Endothelial cell (in vitro differentiated cells): ENCODE measurements at regions not wholly inside any gene's neighbourhood (a gene's known extent, or its start where the extent isn't known, plus 50 kb on each side); places are given as distances from the start of the nearest gene placed in this dataset.

ENCODE experiments used
- DNase-seq: peaks from one replicate; pipeline ENCODE4 v3.0.0; 2021; ENCODE audit warnings: low spot score
- H3K27ac Mint-ChIP-seq: one replicate; pipeline ENCODE4 v1.8.0; 2021; ENCODE audit warnings: mixed read lengths, inconsistent platforms; ENCODE audit not compliant: unreplicated experiment
- H3K27me3 Mint-ChIP-seq: one replicate; pipeline ENCODE4 v1.8.0; 2021; ENCODE audit warnings: mild to moderate bottlenecking, moderate library complexity, mixed read lengths, inconsistent platforms; ENCODE audit not compliant: unreplicated experiment
- H3K36me3 Mint-ChIP-seq: one replicate; pipeline ENCODE4 v1.8.0; 2021; ENCODE audit warnings: mild to moderate bottlenecking, low read depth, mixed read lengths, inconsistent platforms; ENCODE audit not compliant: unreplicated experiment
- H3K4me1 Mint-ChIP-seq: one replicate; pipeline ENCODE4 v1.8.0; 2021; ENCODE audit warnings: mild to moderate bottlenecking, mixed read lengths, inconsistent platforms; ENCODE audit not compliant: unreplicated experiment
- H3K4me3 Mint-ChIP-seq: one replicate; pipeline ENCODE4 v1.8.0; 2021; ENCODE audit warnings: mild to moderate bottlenecking, mixed read lengths, inconsistent platforms; ENCODE audit not compliant: unreplicated experiment
- H3K9me3 Mint-ChIP-seq: one replicate; pipeline ENCODE4 v1.8.0; 2021; ENCODE audit warnings: mixed read lengths, inconsistent platforms; ENCODE audit not compliant: unreplicated experiment
- TF ChIP-seq, protein P1 (sequence below): fragments of 200-600 bp; sonication (generic); IDR thresholded peaks from one replicate; pipeline ENCODE4 v1.5.0; 2021; ENCODE audit warnings: antibody characterized with exemption; ENCODE audit not compliant: unreplicated experiment

GRCh38 chr11:134845474-134846327, 433.7 kb upstream of the B3GAT1 start:
- H3K9me3 Mint-ChIP-seq: no peaks in the 10 kb centered on the region
- no peaks in the 10 kb centered on the region for H3K4me1 Mint-ChIP-seq
- no peak overlapping the region for H3K4me3 Mint-ChIP-seq
- peaks cover 6% of the 10 kb centered on the region for H3K27me3 Mint-ChIP-seq
- no peaks in the 10 kb centered on the region for H3K36me3 Mint-ChIP-seq
- TF ChIP-seq, protein P1, sequence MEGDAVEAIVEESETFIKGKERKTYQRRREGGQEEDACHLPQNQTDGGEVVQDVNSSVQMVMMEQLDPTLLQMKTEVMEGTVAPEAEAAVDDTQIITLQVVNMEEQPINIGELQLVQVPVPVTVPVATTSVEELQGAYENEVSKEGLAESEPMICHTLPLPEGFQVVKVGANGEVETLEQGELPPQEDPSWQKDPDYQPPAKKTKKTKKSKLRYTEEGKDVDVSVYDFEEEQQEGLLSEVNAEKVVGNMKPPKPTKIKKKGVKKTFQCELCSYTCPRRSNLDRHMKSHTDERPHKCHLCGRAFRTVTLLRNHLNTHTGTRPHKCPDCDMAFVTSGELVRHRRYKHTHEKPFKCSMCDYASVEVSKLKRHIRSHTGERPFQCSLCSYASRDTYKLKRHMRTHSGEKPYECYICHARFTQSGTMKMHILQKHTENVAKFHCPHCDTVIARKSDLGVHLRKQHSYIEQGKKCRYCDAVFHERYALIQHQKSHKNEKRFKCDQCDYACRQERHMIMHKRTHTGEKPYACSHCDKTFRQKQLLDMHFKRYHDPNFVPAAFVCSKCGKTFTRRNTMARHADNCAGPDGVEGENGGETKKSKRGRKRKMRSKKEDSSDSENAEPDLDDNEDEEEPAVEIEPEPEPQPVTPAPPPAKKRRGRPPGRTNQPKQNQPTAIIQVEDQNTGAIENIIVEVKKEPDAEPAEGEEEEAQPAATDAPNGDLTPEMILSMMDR: no peak
- no peak for DNase-seq
- no peak overlapping the region for H3K27ac Mint-ChIP-seq

DNA sequence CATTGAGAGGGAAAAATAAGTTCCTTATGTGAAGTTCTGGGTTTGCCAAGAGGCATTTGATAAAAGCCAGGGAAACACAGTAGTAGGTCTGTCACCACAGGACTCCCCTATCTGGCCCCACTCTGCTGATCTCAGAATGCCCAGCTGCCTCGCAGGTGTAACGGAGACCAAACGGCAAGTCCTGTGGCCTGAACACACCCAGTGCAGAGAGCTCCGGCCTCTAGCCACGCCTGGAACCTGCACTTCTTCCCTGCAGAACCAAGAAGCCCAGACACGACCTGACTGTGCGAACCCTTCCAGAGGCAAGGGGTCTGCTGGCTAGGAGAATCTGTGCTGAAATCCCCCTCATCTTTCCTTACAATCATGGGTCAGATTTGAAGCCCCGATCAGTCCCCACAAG, 432.8 kb upstream of the B3GAT1 start:
- Mint-ChIP-seq H3K27ac (no peak overlapping the region), H3K4me3 (no peak overlapping the region), H3K9me3 (no peaks in the 10 kb centered on the region), H3K27me3 (peaks cover 4% of the 10 kb centered on the region), H3K4me1 (no peaks in the 10 kb centered on the region), H3K36me3 (no peaks in the 10 kb centered on the region)
- TF ChIP-seq, protein P1: no peak
- no peak for DNase-seq

DNA sequence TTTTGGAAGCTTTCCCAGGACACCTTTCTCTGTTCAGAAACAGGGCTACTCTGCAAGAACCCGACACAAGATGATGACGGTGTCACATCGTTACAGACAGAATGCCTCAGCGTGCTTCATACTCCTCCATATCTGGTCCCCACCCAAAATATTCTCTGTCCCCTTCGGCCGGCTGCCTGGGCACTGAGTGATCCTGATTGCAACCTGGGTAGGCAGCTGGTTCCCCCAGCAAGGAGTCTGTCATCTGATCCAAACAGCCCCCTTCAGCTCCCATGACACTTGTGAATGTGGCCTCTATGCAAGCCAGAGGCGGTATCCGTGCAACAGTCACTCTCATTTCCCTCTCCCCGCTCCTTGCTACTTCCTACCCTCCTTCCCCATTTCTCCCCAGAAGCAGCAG, 431.7 kb upstream of the B3GAT1 start:
- no peaks in the 10 kb centered on the region for H3K36me3 Mint-ChIP-seq
- H3K4me3 Mint-ChIP-seq: no peak overlapping the region

GRCh38 chr11:134843020-134843419, 431.0 kb upstream of the B3GAT1 start:
- Mint-ChIP-seq H3K9me3 (no peaks in the 10 kb centered on the region), H3K4me3 (no peak overlapping the region), H3K27ac (no peak overlapping the region), H3K36me3 (no peaks in the 10 kb centered on the region), H3K27me3 (peaks cover 4% of the 10 kb centered on the region), H3K4me1 (no peaks in the 10 kb centered on the region)
- TF ChIP-seq, protein P1: no peak
- DNase-seq: no peak

More for the DNA sequence above, 431.7 kb upstream of the B3GAT1 start:
- Mint-ChIP-seq H3K9me3 (no peaks in the 10 kb centered on the region), H3K27ac (no peak overlapping the region), H3K4me1 (no peaks in the 10 kb centered on the region), H3K27me3 (peaks cover 4% of the 10 kb centered on the region)
- TF ChIP-seq, protein P1: no peak
- DNase-seq: no peak

DNA sequence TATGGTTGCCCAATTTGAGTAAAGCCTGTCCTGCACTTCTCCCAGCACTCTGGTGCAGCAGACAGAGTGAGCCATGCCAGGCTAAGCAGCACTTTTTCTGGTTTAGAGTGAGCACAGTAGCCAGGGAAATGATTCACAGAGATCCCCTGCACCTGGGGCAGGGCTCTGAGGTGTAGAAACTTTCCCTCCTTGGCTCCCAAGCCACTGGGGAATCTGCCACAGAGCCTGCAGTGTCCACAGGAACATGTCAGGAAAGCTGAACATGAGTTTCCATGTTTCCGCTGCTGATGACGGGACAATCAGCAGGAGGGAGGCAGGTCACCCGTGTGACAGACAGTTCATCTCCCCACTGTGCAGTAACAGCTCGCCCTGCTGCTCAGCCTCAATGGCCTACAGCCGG, 429.9 kb upstream of the B3GAT1 start:
- TF ChIP-seq, protein P1: no peak
- no peaks in the 10 kb centered on the region for H3K4me1 Mint-ChIP-seq
- no peak for DNase-seq
- peaks cover 4% of the 10 kb centered on the region for H3K27me3 Mint-ChIP-seq
- no peak overlapping the region for H3K27ac Mint-ChIP-seq
- H3K4me3 Mint-ChIP-seq: no peak overlapping the region
- no peaks in the 10 kb centered on the region for H3K9me3 Mint-ChIP-seq
- H3K36me3 Mint-ChIP-seq: no peaks in the 10 kb centered on the region
